GM18520 (cell line): ENCODE measurements at regions not wholly inside any gene's neighbourhood (a gene's known extent, or its start where the extent isn't known, plus 50 kb on each side); places are given as distances from the start of the nearest gene placed in this dataset.

Experiments used
- ATAC-seq: cut with Tn5 transposase; IDR thresholded peaks from one replicate; pipeline ENCODE4 v1.9.1; 2021; ENCODE audit not compliant: unreplicated experiment

DNA sequence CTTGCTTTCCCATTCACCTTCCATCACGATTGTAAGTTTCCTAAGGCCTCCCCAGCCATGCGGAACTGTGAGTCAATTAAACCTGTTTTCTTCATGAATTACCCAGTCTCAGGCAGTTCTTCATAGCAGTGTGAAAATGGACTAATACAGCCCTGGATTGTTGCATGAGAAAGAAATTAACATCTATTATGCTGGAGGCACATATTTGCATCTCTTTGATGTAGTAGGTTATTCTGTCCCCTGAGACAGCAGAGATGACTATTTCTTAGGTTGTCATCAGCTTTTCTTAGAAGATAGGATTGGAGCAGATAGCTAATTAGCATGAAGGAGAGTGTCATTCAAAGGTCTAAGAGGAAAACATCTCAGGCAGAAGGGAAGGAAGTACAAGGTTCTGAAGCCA is 166.2 kb downstream of the OMA1 start:
- ATAC-seq, result no peak

GRCh38 chr1:58367217-58367616 is 179.3 kb downstream of the OMA1 start:
- no peak for ATAC-seq

DNA sequence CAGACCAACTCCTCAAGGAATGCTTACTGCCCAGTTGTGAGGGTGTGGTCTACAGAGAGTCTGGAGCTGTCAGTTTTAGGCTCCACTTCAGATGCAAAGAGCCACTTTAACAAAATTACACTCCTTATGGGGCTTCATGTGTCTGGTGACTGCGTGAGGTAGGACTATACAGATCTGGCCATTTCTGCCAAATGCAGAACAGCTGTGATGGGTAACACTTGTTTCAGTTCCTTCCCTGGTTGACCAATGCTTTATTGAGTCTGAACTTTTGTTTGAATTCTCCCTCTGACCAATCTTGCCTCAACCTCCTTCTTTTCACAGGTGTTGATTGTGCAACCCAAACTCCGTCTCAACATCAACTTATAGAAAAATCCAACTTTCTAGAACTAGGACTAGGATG is 181.2 kb downstream of the OMA1 start:
- ATAC-seq, result no peak

- ATAC-seq, result no peak
Measured at GRCh38 chr1:58363585-58363984, 182.9 kb downstream of the OMA1 start.

DNA sequence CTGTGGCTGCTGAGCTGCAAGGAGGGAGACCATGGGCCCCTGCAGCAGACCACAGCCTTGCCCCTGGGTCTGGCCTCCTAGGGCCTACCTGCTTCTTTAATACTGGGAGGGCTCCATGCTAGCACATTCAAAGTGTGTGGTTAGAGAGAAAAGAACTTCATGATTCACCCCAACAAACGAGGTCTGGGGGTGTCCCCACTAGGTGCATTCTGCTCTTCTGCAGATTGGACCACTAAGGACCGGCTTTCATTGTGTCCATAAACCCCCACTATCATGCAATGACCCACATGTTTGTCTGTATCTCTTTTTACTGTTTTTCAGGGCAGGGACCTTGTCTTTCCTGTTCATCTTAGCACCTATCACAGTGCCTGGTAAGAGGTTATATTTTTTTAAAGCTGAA is 185.4 kb downstream of the OMA1 start:
- ATAC-seq, result no peak

GRCh38 chr1:58358346-58358745 is 188.2 kb downstream of the OMA1 start:
- no peak for ATAC-seq

DNA sequence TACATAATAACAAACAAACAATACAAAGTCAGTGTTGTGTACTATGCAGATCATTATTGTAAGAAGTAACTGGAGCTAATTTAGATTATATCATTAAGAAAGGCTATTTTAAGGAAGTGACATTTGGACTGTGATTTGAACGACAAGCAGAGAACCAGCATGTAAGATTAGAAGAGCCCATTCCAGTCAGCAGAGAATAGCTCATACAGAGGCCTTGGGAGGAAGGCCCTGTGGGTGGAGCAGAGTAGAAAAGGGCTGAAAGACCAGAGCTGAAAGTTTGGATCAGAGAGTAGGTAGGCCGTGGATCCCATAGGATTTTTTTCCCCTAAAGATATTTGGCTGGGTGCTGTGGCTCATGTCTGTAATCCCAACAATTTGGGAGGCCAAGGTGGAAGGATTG is 190.1 kb downstream of the OMA1 start:
- ATAC-seq, result no peak

DNA sequence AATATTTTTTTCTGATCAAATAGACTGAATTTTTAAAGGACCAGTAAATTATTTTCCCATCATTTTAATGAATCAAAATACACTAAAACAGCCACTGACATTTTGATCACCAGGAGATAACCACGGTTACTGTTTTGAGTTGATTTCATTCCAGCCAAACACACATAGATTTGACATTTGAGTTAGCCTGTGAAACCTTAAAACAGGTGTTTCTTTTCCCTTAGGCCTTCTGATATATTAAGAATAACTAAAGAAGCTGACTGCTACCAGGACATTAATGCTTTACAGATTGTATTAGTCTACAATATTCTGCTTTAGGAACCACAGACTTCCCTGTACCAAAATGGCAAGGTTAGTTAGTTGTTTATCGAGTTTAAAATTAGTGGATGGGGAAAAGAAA is 193.4 kb downstream of the OMA1 start:
- no peak for ATAC-seq

GRCh38 chr1:58352476-58353092 is 193.9 kb downstream of the OMA1 start:
- no peak for ATAC-seq

DNA sequence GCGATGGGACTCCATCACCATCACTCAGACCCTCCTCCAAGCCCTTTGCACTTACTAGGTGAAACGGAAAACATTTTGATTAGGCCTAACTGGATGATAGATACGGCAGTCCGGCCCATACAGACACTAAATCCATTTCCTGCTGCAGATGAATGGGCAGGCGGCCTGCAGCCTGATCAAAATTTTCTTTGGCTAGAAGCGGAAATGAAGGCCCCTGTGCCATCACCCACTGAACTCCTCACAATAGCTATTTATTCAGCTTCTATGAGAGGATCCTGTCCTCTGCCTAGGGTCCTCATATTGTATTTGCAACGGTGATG is 200.5 kb downstream of the OMA1 start:
- ATAC-seq, result no peak

DNA sequence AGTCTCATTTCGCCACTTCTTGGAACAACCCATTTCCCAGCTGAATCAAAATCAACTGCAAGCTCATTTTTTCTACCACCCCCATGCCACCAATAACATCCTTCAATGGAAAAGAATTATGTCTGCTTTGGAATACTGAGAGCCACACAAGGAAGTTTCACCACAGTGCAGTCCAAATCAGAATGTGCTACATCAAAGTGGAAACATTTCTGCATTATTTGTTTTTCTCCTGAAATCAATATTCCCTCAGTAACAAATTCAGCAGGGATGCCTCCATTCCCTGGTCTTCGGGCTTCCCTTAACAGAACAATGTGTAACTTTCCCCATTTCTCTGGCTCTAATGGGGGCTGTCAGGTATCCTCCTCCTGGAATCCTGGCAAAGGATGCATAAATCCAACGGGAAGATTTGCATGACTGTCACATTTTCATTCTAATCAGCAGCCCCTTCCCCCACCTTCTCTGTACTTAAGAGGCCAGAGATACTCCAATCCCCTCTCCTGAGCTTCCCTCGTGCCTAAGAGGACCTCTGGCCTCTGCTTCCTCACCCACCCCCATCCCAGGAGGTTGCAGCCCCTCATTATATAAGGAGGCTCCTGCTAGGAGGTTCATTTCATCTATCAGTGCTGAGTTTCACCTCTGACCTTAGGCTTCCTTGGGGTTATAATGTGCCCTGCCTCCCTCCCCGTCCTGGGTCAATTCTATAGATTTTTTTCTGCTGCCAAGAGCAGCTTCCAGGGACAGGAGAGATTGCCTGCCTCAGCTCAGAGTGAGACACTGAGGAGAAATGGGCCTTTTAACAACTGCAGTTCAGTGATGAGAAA is 201.1 kb downstream of the OMA1 start:
- no peak for ATAC-seq

DNA sequence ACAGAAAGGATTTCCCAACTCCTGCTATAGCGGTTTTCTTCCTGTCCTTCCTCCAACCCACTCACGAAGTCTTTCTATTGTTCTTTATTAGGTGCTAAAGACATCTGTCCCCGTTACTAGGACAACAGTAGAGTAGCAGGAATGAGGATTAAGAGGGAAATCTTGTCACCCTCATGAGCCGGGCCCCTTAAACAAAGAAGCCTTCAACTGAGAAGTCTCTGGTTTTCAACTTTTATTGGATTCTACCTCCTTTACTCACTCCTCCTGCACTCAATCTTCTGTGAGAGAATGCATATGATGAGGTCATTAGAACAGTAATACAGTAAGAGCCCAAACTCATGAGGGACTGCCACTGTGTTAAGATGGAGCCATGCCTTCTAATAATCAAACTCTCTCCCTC is 206.3 kb downstream of the OMA1 start:
- ATAC-seq, result no peak

- ATAC-seq, result no peak
Measured at GRCh38 chr1:58338081-58338480, 208.4 kb downstream of the OMA1 start.

- ATAC-seq, result no peak
Measured at GRCh38 chr1:58333511-58333910, 213.0 kb downstream of the OMA1 start.

DNA sequence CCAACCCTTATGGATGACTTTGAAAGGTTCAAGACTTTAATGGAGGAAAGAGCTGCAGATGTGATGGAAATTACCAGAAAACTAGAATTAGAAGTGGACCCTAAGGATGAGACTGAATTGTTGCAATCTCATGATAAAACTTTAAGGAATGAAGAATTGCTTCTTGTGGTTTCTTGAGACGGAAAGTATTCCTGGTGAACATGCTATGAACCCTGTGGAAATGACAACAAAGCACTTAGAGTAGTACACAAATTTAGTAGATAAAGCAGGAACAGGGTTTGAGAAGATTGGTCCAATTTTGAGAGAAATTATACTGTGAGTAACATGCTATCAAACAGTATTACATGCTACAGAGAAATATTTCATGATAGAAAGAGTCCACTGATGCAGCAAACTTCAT is 215.4 kb downstream of the OMA1 start:
- no peak for ATAC-seq

DNA sequence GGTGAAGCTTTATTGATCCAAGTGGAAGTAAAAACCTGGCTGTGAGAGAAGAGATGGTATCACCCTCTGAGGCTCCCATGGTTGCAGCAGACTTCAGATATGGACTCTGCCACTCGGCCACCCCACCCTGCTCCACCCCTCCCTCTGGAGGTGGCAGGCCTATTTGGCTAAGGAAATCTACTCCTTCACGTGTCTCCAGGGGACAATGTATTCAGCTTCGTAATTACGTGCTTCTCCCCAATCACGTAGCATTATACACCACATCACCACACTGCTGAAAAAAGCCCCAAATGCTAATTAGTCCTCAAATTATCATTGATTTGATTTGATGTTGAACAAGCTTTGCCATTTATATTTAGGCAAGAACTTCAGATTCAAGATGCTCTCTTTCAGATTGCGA is 220.7 kb downstream of the OMA1 start:
- ATAC-seq, result no peak

GRCh38 chr1:58324558-58324957 is 222.0 kb downstream of the OMA1 start:
- ATAC-seq, result no peak

- no peak for ATAC-seq
Measured at GRCh38 chr1:58318157-58319005, 228.1 kb downstream of the OMA1 start.

DNA sequence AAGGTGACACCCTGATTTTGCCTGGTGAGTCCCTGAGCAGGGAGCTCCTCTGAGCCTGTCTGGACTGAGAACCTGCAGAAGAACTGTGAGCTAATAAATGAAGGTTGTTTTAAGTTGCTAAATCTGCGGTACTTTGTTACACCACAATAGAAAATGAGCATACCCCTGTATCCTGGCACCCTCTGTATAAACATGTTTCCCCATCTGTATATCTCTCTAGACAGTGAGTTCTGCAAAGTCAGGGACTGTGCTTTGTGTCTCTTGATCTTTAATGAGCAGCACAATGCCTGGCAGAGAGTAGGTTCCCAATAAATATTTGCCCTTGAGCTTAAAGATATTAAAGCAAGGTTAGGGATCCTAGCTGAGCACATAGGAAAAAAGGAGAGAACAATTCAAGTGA is 228.8 kb downstream of the OMA1 start:
- no peak for ATAC-seq

- no peak for ATAC-seq
Measured at GRCh38 chr1:58317086-58317485, 229.4 kb downstream of the OMA1 start.

GRCh38 chr1:58316141-58316540 is 230.4 kb downstream of the OMA1 start:
- ATAC-seq, result no peak

- no peak for ATAC-seq
Measured at GRCh38 chr1:58312971-58313563, 233.5 kb downstream of the OMA1 start.
